H1 (cell line): ENCODE measurements at regions not wholly inside any gene's neighbourhood (a gene's known extent, or its start where the extent isn't known, plus 50 kb on each side); places are given as distances from the start of the nearest gene placed in this dataset.

Experiments
- HDAC6 ChIP-seq: IDR thresholded peaks from one replicate; pipeline ENCODE4 v1.7.1; 2012; ENCODE audit warnings: low read depth, mild to moderate bottlenecking, inconsistent platforms, low read length, moderate library complexity
- NANOG ChIP-seq: IDR thresholded peaks from 2 replicates; pipeline ENCODE4 v1.6.1; 2011; ENCODE audit warnings: low read length, low read depth, mild to moderate bottlenecking, inconsistent platforms; ENCODE audit not compliant: insufficient read depth, poor library complexity, severe bottlenecking
- RBBP5 ChIP-seq: IDR thresholded peaks from 2 replicates; pipeline ENCODE4 v1.7.1; 2012; ENCODE audit warnings: low read depth, mild to moderate bottlenecking, inconsistent platforms, low read length, moderate library complexity, borderline replicate concordance
- YY1 ChIP-seq: IDR thresholded peaks from 2 replicates; pipeline ENCODE4 v1.6.1; 2011; ENCODE audit warnings: low read depth, mild to moderate bottlenecking, low read length

GRCh38 chr21:38930853-38931252 is 125.1 kb downstream of the ETS2 start (continued):
- TF ChIP-seq YY1, result no peak
- TF ChIP-seq HDAC6, result no peak
- TF ChIP-seq NANOG, result no peak
- TF ChIP-seq RBBP5, result no peak
- TF ChIP-seq, all 59 proteins: peak for 0
